ENCODE measurements at regions not wholly inside any gene's neighbourhood (a gene's known extent, or its start where the extent isn't known, plus 50 kb on each side); places are given as distances from the start of the nearest gene placed in this dataset.

GRCh38 chr11:41622707-41623359 is 163.4 kb upstream of the LRRC4C start:
- TF ChIP-seq POLR2AphosphoS5 (IDR thresholded peaks at IDR 0.05) (no peak), POLR2A (IDR thresholded peaks at IDR 0.05) (no peak)

All from transverse colon (tissue), 3 donors.